ENCODE measurements at regions not wholly inside any gene's neighbourhood (a gene's known extent, or its start where the extent isn't known, plus 50 kb on each side); places are given as distances from the start of the nearest gene placed in this dataset.
"Not testable (repeated sequence)": the region's sequence is repeated elsewhere in the genome, so short reads cannot be mapped to it uniquely, and the experiment has no call there.

DNA sequence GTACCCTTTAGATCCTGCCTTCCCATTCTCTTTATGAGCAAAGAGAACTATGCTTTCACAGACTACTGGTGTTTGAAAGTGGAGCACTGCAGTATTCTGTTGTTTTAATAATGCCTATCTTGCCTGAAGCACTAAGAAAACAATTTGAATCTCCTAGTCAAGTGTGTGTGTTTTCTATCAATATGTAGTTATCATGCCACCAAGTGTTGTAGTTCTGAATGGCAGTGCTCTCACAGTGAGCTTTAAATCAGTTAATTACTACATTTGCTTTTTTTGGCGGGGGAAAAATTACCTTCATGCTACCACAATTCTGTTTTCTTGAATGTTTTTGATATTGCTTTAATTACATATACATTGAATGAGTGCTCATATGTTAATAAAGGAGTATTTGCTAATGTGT is 143.6 kb upstream of the FAM47A start:
- no peak for DNase-seq
- intact Hi-C loops (cut with DNase I) = no loop called here
- H3K36me3 ChIP-seq = no peaks in the 10 kb centered on the region
- ATAC-seq = no peak
- H3K4me1 ChIP-seq = no peaks in the 10 kb centered on the region
- no peak overlapping the region for H3K4me3 ChIP-seq
- no peaks in the 10 kb centered on the region for H3K27me3 ChIP-seq (ENCODE audit: low read depth)
- no peak for TF ChIP-seq CTCF (IDR thresholded peaks at IDR 0.05)
- H3K9me3 ChIP-seq = no peaks in the 10 kb centered on the region
- H3K27ac ChIP-seq = no peak overlapping the region

DNA sequence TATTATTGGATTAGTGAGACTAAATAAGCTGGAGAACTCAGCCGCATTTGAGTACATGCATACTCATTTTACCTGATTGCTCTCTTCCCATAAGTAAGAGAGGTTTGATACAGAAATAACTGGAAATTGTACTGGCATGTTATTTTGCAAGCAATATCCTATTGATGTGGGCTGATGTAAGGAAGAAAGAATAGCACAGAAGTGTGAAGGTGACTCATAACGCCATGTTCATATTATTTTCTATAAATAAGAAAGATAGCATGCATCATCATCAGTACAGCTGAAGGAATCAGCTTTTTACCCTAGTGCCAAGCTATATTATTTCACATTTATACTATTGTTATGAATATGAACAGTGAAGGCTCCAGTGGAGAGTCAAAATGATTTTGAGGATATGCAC is 138.3 kb upstream of the FAM47A start:
- no peak for TF ChIP-seq CTCF (IDR thresholded peaks at IDR 0.05)
- ATAC-seq (no peak), DNase-seq (no peak)
- intact Hi-C loops (cut with DNase I) = no loop called here
- Histone ChIP-seq H3K9me3 (no peaks in the 10 kb centered on the region), H3K27me3 (ENCODE audit: low read depth) (no peaks in the 10 kb centered on the region), H3K36me3 (no peaks in the 10 kb centered on the region), H3K27ac (no peak overlapping the region), H3K4me3 (no peak overlapping the region), H3K4me1 (no peaks in the 10 kb centered on the region)

DNA sequence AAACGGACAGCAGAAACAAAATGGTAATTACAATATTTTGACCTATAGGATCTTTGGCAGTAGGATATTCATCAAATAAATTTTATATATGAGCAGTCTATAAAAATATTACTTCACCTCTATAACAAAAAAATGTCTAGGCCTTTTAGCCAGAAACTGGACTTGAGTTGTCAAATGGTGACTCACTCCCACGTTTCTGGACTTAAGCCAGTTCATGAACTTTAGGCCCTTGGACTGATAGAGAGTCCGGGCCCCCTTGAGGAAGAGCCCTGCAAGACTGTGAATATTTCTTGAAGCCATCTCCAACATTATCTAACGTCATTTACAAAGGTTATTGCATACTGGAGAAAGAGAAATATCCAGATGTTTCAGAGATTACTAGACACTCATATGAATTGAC is 106.8 kb upstream of the FAM47A start:
- ATAC-seq = no peak
- H3K27ac ChIP-seq = no peak overlapping the region
- no peak for TF ChIP-seq CTCF (IDR thresholded peaks at IDR 0.05)
- no peak overlapping the region for H3K4me3 ChIP-seq
- DNase-seq = no peak
- H3K36me3 ChIP-seq = no peaks in the 10 kb centered on the region
- intact Hi-C loops (cut with DNase I) = no loop called here
- no peaks in the 10 kb centered on the region for H3K9me3 ChIP-seq
- no peaks in the 10 kb centered on the region for H3K27me3 ChIP-seq (ENCODE audit: low read depth)
- no peaks in the 10 kb centered on the region for H3K4me1 ChIP-seq

- H3K27me3 ChIP-seq (ENCODE audit: low read depth); H3K9me3 ChIP-seq; H3K4me3 ChIP-seq; H3K4me1 ChIP-seq; intact Hi-C loops (cut with DNase I); H3K36me3 ChIP-seq; ATAC-seq; DNase-seq; H3K27ac ChIP-seq: not testable (repeated sequence)
These were observed 98.0 kb upstream of the FAM47A start for GRCh38 chrX:34230156-34230555.

GRCh38 chrX:34227804-34228203 is 95.7 kb upstream of the FAM47A start:
- H3K27me3 ChIP-seq (ENCODE audit: low read depth) = no peaks in the 10 kb centered on the region
- no peak for TF ChIP-seq CTCF (IDR thresholded peaks at IDR 0.05)
- H3K27ac ChIP-seq = no peak overlapping the region
- no peak overlapping the region for H3K4me3 ChIP-seq
- intact Hi-C loops (cut with DNase I) = no loop called here
- DNase-seq = no peak
- H3K9me3 ChIP-seq = no peaks in the 10 kb centered on the region
- H3K4me1 ChIP-seq = no peaks in the 10 kb centered on the region
- H3K36me3 ChIP-seq = no peaks in the 10 kb centered on the region
- no peak for ATAC-seq

DNA sequence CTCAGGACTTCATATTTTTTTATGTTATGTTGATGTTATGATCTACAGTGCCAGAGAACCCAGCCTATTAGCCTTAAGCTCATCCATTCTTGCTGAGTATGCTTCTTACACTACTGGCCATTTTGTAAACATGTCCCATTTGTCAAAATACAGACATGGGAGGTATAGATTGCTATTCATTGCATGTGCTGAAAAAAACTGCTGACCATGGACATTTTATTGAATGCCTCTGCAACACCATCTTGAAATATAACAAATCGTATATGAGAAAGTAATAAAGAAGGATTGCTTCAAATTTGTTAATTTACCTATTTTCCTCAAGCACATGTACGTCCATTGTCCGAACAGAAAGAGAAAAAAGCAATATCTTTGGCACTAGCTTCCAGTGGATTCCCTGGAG is 91.5 kb upstream of the FAM47A start:
- Histone ChIP-seq H3K4me1 (no peaks in the 10 kb centered on the region), H3K36me3 (no peaks in the 10 kb centered on the region), H3K27ac (no peak overlapping the region), H3K9me3 (no peaks in the 10 kb centered on the region), H3K27me3 (ENCODE audit: low read depth) (no peaks in the 10 kb centered on the region), H3K4me3 (no peak overlapping the region)
- ATAC-seq = no peak
- intact Hi-C loops (cut with DNase I) = no loop called here
- no peak for DNase-seq
- TF ChIP-seq CTCF (IDR thresholded peaks at IDR 0.05) = no peak

Measured in lower lobe of right lung (tissue), 2 donors.